SK-N-SH (cell line): ENCODE measurements at regions not wholly inside any gene's neighbourhood (a gene's known extent, or its start where the extent isn't known, plus 50 kb on each side); places are given as distances from the start of the nearest gene placed in this dataset.

Source experiments
- CTCF ChIA-PET: fragments of 300-600, 350-600 bp; formaldehyde crosslinking; extraction: SDS; loops from one replicate; lab custom pipeline; 2021; lab: Yijun Ruan, JAX
- POLR2A ChIA-PET: fragments of 350-600 bp; sonication (Branson Sonifier 250); formaldehyde crosslinking; extraction: SDS; loops from one replicate; lab custom pipeline; 2020; ENCODE audit warnings: antibody characterized with exemption, inconsistent platforms; lab: Yijun Ruan, JAX
- DNase-seq: peaks from one replicate; pipeline ENCODE4 v3.0.0; 2012
- H2AFZ ChIP-seq: fragments of 200-600 bp; sonication (generic); 2 replicates; pipeline ENCODE4 v1.8.1; 2016; ENCODE audit warnings: antibody characterized with exemption, mild to moderate bottlenecking, low read depth
- H3F3A ChIP-seq: fragments of 200-600 bp; sonication (generic); replicated peaks from 2 replicates; pipeline ENCODE3; 2016; ENCODE audit warnings: antibody characterized with exemption, mild to moderate bottlenecking; ENCODE audit not compliant: insufficient read depth
- H3K27ac ChIP-seq, 2 experiments: fragments of 200-500 bp in 1 of 2; fragments of 200-600 bp in 1 of 2; sonication (Bioruptor generic) in 1 of 2; sonication (generic), shearing (Covaris generic) in 1 of 2; 2 replicates each; pipeline versions ENCODE4 v1.5.1 to v1.6.1; 2014 to 2016; ENCODE audit warnings: low read depth in 2 of 2, inconsistent platforms in 1 of 2, low read length in 1 of 2, mild to moderate bottlenecking in 1 of 2, mixed read lengths in 1 of 2
- H3K27me3 ChIP-seq: fragments of 200-600 bp; sonication (generic), shearing (Covaris generic); 2 replicates; pipeline ENCODE4 v1.6.1; 2016; ENCODE audit warnings: mixed run types; ENCODE audit not compliant: insufficient read depth
- H3K36me3 ChIP-seq, 2 experiments: fragments of 200-500 bp in 1 of 2; fragments of 200-600 bp in 1 of 2; sonication (Bioruptor generic) in 1 of 2; sonication (generic) in 1 of 2; replicated peaks in 1 of 2; 2 replicates each; pipeline versions ENCODE3 to v1.5.1; 2014 to 2016; ENCODE audit warnings: low read length in 1 of 2, mild to moderate bottlenecking in 1 of 2; ENCODE audit not compliant: insufficient read depth in 2 of 2, control insufficient read depth in 1 of 2
- H3K4me1 ChIP-seq, 2 experiments: fragments of 200-500 bp in 1 of 2; fragments of 200-600 bp in 1 of 2; sonication (Bioruptor generic) in 1 of 2; sonication (generic), shearing (Covaris generic) in 1 of 2; 2 replicates each; pipeline versions ENCODE4 v1.5.1 to v1.6.1; 2014 to 2016; ENCODE audit warnings: low read depth in 1 of 2, low read length in 1 of 2, mixed run types in 1 of 2; ENCODE audit not compliant: insufficient read depth in 2 of 2, control insufficient read depth in 1 of 2
- H3K4me2 ChIP-seq: fragments of 200-600 bp; sonication (generic), shearing (Covaris generic); 2 replicates; pipeline ENCODE4 v1.6.1; 2017; ENCODE audit warnings: mixed run types
- H3K4me3 ChIP-seq, 2 experiments: fragments of 200-500 bp in 1 of 2; fragments of 200-600 bp in 1 of 2; sonication (Bioruptor generic) in 1 of 2; sonication (generic), shearing (Covaris generic) in 1 of 2; 2 replicates each; pipeline versions ENCODE4 v1.5.1 to v1.8.1; 2014 to 2016; ENCODE audit warnings: low read depth in 2 of 2, inconsistent platforms in 1 of 2, low read length in 1 of 2, mild to moderate bottlenecking in 1 of 2, mixed read lengths in 1 of 2, moderate library complexity in 1 of 2
- H3K79me2 ChIP-seq: fragments of 200-600 bp; sonication (generic); 2 replicates; pipeline ENCODE4 v1.8.1; 2017; ENCODE audit warnings: mild to moderate bottlenecking; ENCODE audit not compliant: insufficient read depth
- H3K9ac ChIP-seq: fragments of 200-600 bp; sonication (generic); 2 replicates; pipeline ENCODE4 v1.6.1; 2017; ENCODE audit warnings: mixed run types
- H3K9me2 ChIP-seq: fragments of 200-600 bp; sonication (generic); 2 replicates; pipeline ENCODE4 v1.6.1; 2017; ENCODE audit warnings: mixed run types
- H3K9me3 ChIP-seq: fragments of 200-600 bp; sonication (generic); 2 replicates; pipeline ENCODE4 v1.6.1; 2017; ENCODE audit warnings: mixed run types, mild to moderate bottlenecking, moderate library complexity
- H4K20me1 ChIP-seq: fragments of 200-600 bp; sonication (generic); 2 replicates; pipeline ENCODE4 v1.6.1; 2017; ENCODE audit warnings: mild to moderate bottlenecking, mixed run types; ENCODE audit not compliant: insufficient read depth
- ELF1 ChIP-seq: IDR thresholded peaks from 2 replicates; pipeline ENCODE4 v1.4.0; 2012
- FOSL2 ChIP-seq: IDR thresholded peaks from 2 replicates; pipeline ENCODE4 v1.4.0; 2012; ENCODE audit warnings: low read depth, mild to moderate bottlenecking, moderate library complexity, borderline replicate concordance
- JUND ChIP-seq: IDR thresholded peaks from 2 replicates; pipeline ENCODE4 v1.4.0; 2012
- RCOR1 ChIP-seq: fragments of 150-350 bp; IDR thresholded peaks from 2 replicates; pipeline ENCODE4 v1.6.1; 2017; ENCODE audit warnings: antibody characterized with exemption, low read length
- REST ChIP-seq: IDR thresholded peaks from 2 replicates; pipeline ENCODE4 v1.6.1; 2012; ENCODE audit warnings: mild to moderate bottlenecking, low read depth, low read length, moderate library complexity
- WGBS: methylation state at CpG from one replicate; pipeline ENCODE4 v1.1.6; 2017; ENCODE audit warnings: low lambda C conversion rate; 5-methylcytosine and 5-hydroxymethylcytosine counted together
- TF ChIP-seq, protein P1 (sequence below): IDR thresholded peaks from 2 replicates; pipeline ENCODE4 v1.4.0; 2012; ENCODE audit warnings: low read depth, borderline replicate concordance
- TF ChIP-seq, protein P2 (sequence below): fragments of 200-600 bp; sonication (generic); IDR thresholded peaks from 2 replicates; pipeline ENCODE4 v1.6.1; 2017; ENCODE audit warnings: antibody characterized with exemption, mild to moderate bottlenecking, moderate library complexity

GRCh38 chr1:82836973-82837680, 1036.4 kb downstream of the ADGRL2 start (continued):
- TF ChIP-seq REST (no peak), ELF1 (no peak), FOSL2 (no peak)

- H3K4me2 ChIP-seq: no peak overlapping the region
- no peak overlapping the region for H3K4me3 ChIP-seq
- no peak for DNase-seq
- H3K9ac ChIP-seq: no peak overlapping the region
- H3K9me3 ChIP-seq: no peaks in the 10 kb centered on the region
- no peaks in the 10 kb centered on the region for H3K27me3 ChIP-seq
- no peak for TF ChIP-seq RCOR1
- TF ChIP-seq, protein P1, sequence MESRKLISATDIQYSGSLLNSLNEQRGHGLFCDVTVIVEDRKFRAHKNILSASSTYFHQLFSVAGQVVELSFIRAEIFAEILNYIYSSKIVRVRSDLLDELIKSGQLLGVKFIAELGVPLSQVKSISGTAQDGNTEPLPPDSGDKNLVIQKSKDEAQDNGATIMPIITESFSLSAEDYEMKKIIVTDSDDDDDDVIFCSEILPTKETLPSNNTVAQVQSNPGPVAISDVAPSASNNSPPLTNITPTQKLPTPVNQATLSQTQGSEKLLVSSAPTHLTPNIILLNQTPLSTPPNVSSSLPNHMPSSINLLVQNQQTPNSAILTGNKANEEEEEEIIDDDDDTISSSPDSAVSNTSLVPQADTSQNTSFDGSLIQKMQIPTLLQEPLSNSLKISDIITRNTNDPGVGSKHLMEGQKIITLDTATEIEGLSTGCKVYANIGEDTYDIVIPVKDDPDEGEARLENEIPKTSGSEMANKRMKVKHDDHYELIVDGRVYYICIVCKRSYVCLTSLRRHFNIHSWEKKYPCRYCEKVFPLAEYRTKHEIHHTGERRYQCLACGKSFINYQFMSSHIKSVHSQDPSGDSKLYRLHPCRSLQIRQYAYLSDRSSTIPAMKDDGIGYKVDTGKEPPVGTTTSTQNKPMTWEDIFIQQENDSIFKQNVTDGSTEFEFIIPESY: no peak
- TF ChIP-seq, protein P2, sequence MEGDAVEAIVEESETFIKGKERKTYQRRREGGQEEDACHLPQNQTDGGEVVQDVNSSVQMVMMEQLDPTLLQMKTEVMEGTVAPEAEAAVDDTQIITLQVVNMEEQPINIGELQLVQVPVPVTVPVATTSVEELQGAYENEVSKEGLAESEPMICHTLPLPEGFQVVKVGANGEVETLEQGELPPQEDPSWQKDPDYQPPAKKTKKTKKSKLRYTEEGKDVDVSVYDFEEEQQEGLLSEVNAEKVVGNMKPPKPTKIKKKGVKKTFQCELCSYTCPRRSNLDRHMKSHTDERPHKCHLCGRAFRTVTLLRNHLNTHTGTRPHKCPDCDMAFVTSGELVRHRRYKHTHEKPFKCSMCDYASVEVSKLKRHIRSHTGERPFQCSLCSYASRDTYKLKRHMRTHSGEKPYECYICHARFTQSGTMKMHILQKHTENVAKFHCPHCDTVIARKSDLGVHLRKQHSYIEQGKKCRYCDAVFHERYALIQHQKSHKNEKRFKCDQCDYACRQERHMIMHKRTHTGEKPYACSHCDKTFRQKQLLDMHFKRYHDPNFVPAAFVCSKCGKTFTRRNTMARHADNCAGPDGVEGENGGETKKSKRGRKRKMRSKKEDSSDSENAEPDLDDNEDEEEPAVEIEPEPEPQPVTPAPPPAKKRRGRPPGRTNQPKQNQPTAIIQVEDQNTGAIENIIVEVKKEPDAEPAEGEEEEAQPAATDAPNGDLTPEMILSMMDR: no peak
- no peak for TF ChIP-seq JUND
- no peaks in the 10 kb centered on the region for H3K9me2 ChIP-seq
- no peaks in the 10 kb centered on the region for H4K20me1 ChIP-seq
- POLR2A ChIA-PET: no interaction called here
- no peaks in the 10 kb centered on the region for H3K79me2 ChIP-seq
- H3F3A ChIP-seq: no peaks in the 10 kb centered on the region
- CTCF ChIA-PET: interaction anchor here (0.6 to 1.1 kb wide), 2 partner anchors 75 to 1784 kb away, joined by 3 read pairs; no protein-coding TSS in a partner anchor
- H2AFZ ChIP-seq: no peak overlapping the region
- H3K36me3 ChIP-seq: no peaks in the 10 kb centered on the region
- no peak overlapping the region for H3K27ac ChIP-seq
- 73% methylated on average over 7 of the region's 7 CpGs for WGBS
- H3K4me1 ChIP-seq: no peaks in the 10 kb centered on the region
These were observed 1035.7 kb downstream of the ADGRL2 start for GRCh38 chr1:82836213-82836972.
